Uterus (tissue), 2 donors: ENCODE measurements at regions not wholly inside any gene's neighbourhood (a gene's known extent, or its start where the extent isn't known, plus 50 kb on each side); places are given as distances from the start of the nearest gene placed in this dataset.

Experiments used
- CTCF ChIP-seq, 4 experiments: fragments of 200-600 bp in 2 of 4; fragments of 450-650 bp in 2 of 4; sonication (generic) in 2 of 4; IDR thresholded peaks; one replicate each; pipeline ENCODE4 v1.5.1; 2016 to 2019; ENCODE audit warnings: antibody characterized with exemption in 4 of 4, mild to moderate bottlenecking in 2 of 4, moderate library complexity in 1 of 4
- POLR2A ChIP-seq, 2 donors: fragments of 450-650 bp; IDR thresholded peaks; one replicate each; pipeline ENCODE4 v1.6.1; 2016; ENCODE audit warnings: antibody characterized with exemption in 2 of 2, mild to moderate bottlenecking in 1 of 2, moderate library complexity in 1 of 2

GRCh38 chr14:38507299-38507698 is 251.4 kb upstream of the CLEC14A start:
- TF ChIP-seq CTCF (IDR thresholded peaks at IDR 0.05) (no peak), POLR2A (IDR thresholded peaks at IDR 0.05) (no peak)
